HG03460 (cell line): ENCODE measurements at regions not wholly inside any gene's neighbourhood (a gene's known extent, or its start where the extent isn't known, plus 50 kb on each side); places are given as distances from the start of the nearest gene placed in this dataset.

Source experiments
- ATAC-seq: cut with Tn5 transposase; IDR thresholded peaks from one replicate; pipeline ENCODE4 v1.9.1; 2021; ENCODE audit not compliant: unreplicated experiment

DNA sequence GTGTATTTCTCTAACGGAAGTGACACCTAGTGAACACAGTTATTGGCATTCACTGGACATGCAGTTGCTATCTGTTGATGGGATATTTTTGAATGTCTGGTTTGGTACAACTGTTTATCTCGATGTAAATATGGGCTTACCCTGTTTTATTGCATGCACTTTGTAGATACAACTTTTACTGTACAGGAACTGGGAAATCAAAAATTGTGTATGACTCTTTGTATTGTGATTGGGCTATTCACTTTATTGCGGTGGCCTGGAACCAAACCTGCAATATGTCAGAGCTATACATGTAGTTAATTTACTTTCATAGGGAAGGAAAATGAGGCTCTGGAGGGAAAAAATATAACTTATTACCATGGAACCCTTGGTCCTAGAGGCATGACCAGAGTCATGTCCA lies 380.7 kb upstream of the KIRREL3 start:
- ATAC-seq, result no peak

DNA sequence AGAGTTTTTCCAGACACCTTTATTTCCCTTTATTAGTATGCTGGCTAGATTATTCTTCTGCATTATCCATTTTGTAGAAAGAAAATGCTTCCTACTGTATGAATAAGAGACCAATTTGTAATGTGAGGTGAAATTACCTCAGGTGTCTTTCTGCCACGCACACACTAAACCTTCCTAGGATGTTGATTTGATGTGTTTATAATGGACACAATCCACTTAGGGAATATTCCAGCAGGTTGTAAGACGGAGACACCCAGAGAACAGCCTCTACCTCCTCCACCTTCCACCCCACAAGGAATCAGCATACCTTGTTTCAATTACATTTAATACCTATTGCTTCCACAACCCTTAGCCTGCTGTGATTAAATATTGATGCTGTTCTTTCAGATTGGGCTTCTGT lies 379.1 kb upstream of the KIRREL3 start:
- ATAC-seq, result no peak

DNA sequence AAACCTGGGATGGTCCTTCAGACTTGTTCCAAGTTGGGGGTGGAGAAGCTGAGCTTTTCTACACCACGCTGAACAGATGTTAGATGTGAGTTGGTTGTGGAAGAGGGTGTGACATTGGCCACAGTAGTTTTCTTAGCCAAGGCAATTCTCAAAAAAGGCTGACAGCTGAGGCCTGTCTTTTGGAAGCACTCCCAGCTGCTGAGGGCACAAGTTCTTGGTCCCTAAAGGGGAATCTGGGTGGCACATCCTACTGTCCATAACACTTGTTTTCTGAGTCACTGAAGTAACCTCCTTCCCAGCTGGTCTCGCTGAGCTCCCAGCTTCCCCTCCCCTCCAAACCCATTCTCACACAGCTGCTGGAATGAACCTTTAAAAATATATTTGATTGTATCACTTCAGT lies 375.7 kb upstream of the KIRREL3 start:
- no peak for ATAC-seq

DNA sequence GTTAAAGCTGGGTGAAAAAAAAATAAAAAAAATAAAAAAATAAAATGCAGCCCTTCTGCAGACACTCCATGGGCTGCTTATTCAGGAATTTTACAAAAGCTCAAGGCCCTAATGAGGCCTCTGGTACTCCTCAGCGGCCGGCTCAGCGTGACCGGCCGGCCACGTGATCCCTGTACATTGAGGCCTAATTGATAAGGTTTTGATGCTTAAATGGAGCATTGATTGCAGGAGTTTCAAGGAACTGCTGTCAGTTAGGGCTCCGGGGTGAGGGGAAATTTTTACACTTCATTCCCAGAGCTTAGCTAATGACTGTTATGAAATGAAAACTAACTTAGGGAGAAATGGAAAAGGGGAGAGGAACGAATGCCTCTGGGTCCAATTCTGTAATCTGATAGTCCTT lies 368.8 kb upstream of the KIRREL3 start:
- no peak for ATAC-seq

DNA sequence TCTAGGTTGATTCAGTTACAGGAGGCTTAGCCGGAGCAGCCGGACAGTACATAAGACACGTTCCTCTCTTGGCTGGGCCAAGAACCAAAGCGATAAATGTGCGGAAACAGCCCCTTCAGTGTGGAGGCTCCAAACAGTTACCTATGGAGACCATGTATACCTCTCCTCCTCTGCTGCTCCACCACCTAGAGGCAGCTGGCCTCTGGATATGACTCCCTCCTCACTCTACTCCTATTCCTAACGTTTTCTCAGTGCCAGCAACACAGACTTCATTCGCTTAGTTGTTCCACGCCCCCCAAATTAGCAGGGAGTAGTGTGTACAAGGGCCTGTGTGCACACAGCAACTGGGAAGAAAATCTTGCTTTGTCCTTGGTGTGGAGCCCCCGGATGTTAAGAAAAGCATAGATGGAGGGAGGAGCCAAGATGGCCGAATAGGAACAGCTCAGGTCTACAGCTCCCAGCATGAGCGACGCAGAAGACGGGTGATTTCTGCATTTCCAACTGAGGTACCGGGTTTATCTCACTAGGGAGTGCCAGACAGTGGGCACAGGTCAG lies 362.3 kb upstream of the KIRREL3 start:
- ATAC-seq, result no peak

DNA sequence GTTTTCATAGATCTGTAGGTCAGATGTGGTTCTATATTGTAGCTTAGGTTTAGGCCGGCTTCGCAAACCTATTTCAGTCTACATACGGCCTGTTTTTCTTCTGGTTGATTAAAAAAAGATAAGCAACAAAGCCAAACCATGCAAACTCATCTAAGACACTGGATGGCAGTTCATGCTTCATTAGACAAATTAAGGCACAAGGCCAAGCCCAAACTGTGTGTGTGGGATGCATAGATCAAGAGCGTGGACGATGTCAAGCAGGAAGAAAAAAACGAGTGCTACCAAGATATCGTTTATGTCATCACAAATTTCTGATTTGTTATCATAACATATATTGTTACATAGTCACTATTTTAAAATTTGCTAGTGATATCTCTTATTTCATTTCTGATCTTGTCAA lies 357.6 kb upstream of the KIRREL3 start:
- ATAC-seq, result no peak

DNA sequence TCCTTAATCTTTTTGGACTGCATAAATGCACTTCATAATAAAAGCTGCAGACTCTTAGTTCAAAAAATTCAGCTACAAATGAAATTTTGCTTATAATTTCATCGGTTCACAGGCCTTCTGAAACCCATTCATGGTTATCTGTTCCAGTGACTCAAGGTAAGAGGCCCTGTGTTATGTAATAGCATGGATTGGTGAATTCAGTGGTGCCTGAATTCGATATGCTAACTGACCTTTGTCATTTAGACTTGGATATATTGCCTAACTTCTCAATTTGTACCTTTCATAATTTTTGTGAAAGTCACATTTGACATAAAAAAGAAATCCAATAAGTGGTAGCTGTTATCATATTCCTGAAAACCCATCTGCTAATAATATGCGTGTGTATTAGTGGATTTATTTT lies 349.9 kb upstream of the KIRREL3 start:
- no peak for ATAC-seq

DNA sequence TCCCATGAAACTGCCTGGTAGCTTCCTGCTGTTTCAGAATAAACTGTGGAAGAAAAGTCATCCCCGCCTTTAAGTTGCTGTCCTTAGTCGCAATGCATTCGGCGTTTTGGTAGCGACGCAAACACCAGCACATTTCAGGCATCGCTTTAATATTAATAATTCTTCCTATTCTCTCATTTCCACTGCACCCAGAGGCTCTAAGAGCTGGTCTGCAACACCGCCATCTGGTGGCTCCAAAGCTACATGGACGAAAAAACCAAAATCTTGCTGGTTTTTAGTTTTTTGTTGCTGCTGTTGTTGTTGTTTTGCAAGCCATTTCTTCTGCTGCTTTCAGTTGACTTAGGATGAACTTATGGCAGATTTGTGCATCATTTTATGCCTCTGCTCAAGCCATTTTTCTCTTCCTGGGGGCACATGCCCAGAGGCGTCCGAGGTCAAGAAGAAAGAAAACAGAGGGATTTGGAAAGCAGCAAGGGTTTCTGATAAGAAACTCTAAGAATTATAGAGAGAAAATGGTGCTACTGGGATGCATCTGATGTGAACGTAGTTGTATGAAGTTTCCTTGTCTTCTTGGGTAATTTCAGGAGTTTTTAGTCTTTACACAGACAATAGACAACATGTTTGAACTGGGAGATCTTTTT lies 345.4 kb upstream of the KIRREL3 start:
- no peak for ATAC-seq

DNA sequence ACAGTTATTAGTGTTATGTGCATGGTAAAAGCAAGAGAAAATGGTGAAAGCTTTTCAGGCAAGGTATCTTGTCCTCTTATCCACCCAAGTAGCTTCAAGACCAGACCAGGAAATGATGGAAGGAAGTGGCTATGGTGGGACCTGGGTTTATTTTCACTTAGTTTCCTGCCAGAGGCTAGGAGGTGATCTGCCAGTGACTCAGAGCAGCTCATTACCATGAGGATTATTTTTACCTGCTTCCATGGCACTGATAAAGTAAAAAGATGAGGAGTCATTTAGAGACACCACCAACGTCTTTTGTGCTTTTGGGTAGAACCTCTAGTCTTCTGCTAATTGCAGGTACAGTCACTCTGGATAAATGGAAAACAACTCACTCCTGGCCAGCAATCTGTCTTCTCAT lies 339.9 kb upstream of the KIRREL3 start:
- ATAC-seq, result no peak

DNA sequence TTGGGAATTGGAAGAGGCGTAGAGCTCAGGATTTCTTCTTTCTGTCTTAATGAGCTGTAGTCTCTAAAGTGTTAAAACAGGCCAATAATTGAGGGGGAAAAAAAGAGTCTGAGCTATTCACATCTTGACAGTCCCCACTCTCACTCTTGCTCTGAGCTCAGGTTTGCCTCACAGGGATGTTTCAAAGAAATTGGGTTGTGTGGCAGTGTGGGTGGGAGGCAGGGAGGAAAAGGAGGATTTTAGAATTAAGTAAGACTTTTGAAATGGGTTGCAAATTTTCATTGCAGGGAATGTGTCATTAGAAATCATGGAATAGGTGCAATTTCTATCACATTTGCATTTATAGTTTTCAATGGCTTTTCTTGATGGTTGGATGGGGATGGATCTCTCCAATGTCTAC lies 338.8 kb upstream of the KIRREL3 start:
- ATAC-seq, result no peak

DNA sequence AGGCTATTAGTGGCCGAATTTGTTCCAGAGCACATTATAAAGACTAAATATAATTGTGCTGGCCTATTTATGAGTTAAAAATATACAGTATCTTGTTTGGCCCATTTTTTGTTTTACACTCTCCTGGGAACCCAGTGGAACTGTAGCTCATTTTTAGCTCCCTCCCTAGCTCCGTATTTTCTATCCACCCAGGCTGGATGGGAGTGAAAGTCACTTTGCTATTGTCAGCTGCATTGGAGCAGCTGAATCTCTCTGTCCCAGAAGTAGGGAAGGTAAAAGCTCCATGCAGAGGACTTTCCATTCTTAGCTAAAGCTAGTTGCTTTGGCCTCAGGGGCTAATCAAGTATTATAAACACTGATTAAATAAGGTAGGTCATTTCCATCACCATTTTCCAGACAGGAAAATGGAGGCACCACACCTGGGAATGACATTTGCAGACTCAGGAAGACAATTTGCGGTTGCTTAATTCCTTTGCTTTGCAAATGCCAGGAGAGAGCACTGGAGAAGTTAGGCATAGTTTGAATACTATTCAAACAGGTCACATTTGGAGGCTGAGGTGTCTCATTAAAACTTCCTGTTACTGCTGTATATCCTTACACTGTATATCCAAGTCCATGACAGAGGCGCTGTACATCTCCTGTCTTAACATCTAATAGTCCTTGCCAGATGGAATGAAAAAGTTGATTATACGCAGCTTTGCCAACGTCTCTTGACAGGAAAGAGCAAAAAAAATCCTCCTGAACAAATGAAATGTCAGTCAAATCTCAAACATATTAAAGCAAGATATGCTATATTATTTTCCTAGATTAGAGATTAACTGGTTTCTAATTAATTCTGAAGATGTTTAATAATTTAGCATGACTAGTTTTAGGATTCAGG lies 338.1 kb upstream of the KIRREL3 start:
- ATAC-seq, result no peak

DNA sequence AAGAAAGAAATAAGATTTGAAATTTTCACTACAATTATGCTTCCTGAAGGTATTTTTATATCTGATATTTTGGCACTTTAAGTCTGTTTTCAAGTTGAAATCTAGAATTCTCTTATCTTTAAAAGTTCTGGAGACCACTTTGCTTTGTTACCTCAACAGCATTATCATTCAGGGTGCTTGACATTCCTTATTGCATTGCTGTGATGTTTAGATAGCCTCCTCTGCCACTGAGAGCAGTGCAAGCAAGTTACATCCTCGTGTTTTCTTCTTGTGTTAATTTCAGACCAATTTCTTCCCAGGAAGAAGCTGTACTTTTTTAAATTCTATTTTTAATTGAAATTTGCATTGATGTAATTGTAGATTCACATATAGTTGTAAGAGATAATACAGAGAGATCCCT lies 333.9 kb upstream of the KIRREL3 start:
- no peak for ATAC-seq

DNA sequence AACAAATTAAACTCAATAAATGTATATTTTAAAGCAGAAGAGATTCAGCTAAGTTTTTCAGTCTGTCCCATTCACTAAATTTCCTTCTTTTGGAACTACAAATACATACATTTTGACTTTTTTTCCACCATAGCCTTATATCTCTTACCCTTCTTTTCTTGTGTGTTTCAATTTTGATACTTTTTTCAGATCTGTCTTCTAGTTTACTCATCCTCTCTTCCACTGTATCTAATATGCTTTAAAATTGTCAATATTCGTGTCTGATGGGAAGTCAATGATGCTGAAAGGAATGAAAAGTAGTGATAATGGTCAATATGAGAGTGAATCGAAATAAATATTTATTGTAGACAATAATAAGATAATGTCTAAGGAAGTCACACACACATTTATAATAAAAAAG lies 332.3 kb upstream of the KIRREL3 start:
- ATAC-seq, result no peak

DNA sequence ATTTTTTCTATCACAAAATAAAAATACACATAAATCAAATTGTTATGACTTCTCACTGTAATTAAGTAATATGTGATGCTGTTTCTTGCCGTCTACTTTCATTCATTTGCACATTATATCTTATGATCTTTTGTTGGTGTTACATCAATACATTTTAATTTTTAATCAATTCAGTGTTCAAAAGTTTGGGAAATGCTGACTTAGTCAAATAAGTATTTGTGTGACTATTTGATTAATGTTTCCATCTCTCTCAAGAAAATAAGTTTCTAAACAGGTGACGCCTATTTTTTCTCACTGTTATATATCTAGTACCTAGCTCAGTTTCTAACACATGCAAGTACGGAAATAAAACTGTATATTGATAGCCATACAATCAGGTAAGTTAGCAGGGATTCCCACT lies 329.5 kb upstream of the KIRREL3 start:
- no peak for ATAC-seq

DNA sequence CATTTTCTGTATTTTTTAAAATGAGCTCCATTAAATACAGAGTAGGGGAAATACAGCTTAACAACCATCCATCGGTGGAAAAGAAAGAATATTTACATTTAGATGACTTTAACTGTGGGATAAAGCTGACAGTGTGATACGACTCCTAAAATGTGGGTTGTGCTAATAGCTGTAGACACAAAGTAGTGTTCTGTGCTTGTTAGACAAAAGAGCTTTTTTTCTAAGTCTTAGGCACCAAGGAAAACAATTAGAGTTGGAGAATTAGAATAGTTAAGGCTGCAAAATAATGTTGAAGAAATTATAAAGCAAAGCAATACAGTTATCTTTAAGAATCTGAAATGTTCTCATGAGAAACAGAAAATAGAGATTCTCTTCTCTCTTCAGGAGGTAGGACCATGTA lies 307.7 kb upstream of the KIRREL3 start:
- no peak for ATAC-seq

DNA sequence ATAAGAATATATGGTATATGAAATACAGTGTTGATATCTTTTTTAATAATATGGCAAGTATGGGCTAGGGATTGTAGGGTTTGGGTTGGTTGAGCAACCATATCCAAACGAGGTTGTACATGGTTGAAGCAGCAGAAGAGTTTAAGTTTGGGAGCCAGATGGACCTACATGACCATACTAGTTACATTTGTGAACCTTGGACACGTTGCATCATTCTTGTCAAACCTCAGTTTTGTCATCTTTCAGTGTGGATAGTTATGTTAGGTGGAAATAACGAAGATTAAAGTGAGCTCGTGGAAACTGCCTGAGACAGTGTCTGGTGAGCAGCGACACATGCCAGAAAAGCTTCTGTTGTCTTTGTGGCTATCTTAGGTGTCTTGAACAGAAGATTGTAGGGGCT lies 307.1 kb upstream of the KIRREL3 start:
- ATAC-seq, result no peak

DNA sequence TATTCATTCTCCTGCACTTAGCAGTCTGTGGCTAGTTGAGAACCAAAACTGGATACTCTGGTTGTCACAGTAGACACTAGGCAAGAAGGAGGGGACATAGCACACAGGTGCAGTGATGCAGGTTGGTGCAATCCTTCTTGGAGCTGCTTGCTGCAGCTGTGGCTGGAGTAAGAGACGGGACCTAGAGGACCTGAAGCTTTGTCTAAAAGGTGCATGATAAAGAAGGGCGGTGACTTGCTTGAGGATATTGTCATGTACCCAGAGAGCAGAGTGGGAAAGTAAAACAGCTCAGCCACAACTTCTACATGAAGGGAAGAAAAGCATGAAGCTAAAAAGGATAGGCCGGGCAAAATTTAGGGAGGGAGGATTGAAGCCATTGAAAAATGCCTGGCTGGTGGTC lies 304.1 kb upstream of the KIRREL3 start:
- no peak for ATAC-seq

DNA sequence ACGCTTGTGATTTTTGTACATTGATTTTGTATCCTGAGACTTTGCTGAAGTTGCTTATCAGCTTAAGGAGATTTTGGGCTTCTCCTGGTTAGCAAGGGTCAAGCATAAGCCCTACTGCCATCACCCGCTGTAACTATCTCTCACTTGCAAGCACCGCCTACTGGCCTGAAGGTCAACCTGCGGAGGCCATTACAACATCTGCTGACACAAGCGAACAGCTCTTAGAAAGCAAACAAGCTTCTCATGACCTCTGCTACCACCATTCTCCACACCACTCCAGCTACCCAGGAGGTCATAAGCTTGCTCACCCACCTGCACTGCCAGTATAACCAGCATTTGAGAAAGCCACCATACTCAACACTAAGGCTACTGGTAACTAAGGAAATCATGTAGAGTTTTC lies 288.4 kb upstream of the KIRREL3 start:
- ATAC-seq, result no peak

DNA sequence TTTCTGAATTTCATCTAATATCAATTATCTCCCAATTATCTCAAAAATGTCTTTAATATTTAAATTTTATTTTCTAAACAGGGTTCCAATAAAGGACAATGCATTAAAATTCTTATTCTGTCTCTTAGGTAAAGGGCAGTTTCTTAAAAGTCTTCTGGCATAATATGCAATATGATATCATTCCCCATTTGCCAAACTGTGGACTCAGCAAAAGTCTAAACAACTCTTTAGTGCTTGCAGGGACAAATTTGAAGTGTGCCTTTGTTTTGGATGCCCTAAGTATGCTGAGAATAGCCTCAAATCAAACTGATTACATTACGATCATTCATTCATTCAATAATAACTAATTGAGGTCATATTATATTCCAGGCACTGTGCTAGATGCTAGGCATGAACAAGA lies 281.0 kb upstream of the KIRREL3 start:
- ATAC-seq, result no peak

DNA sequence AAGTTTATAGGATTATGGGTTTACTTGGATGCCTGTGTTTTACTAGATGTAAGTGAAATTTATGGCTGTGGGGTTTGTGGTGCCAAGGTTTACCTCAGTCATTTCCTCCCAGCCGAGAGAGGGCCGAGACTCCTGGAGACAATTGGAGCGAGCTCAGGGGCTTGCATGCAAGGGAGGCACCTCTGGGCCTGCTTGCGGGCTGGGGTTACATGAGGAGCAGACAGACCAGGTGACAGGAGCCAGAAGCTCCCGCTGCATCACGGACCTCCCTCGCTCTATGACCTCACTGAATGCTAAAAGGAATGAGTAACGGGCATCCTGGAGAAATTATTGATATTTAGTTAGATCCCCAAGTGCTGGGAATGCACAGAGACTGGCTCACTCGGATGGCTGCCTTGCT lies 275.2 kb upstream of the KIRREL3 start:
- ATAC-seq, result no peak

DNA sequence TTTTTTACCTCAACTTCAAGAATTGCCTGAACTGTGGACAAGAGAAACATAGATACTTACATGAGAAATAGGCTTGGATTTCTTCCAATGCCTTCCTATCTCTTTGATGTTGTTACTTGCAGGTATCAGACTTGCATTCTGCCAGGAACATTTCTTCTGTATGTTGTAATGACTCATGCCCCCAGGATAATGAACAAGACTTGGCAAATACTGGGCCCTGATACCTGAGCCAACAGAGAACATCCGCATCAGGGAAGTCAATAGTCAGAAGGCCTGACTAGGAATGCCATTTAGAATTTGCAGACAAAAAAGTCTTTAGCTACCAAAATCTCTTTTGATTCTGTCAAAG lies 273.7 kb upstream of the KIRREL3 start:
- ATAC-seq, result no peak

DNA sequence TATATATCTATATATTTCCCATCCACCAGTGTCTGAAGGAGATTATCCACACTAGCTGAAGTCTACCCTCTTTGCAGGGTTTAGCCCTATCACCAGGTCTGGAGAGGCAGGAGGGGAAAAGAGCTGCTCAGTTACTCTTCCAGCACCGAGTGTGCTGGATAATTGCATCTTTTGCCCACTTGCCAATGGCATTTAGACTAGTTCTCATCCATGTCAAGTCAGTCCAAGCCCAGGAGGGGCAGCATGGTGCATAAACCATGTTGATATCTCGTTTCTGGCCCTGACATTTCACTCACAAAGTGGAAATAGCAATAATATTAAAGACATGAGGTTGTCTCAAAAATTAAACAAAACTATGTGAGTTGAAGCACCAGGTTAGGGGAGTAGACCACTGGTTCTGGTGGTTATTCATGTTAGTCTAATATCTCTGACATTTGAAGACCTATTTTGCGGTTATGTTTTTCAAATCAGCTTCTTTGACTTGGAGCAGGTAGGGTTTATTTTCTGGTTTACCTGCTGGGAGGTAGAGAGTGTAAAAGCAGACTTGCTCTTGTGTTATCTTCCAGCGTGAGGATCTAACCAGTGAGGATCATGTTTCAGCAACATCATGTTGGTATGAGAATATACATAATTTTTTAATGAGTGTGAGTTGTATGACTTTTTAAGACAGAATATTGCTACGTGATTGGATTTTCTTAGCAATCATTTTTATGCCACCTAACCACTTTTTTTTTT lies 273.2 kb upstream of the KIRREL3 start:
- ATAC-seq, result no peak
